IMR-90 (cell line): ENCODE measurements at regions not wholly inside any gene's neighbourhood (a gene's known extent, or its start where the extent isn't known, plus 50 kb on each side); places are given as distances from the start of the nearest gene placed in this dataset.
"Not testable (repeated sequence)": the region's sequence is repeated elsewhere in the genome, so short reads cannot be mapped to it uniquely, and the experiment has no call there.

Experiments used
- ATAC-seq: fragments of 200-7000 bp; cut with Tn5 transposase; 2 replicates; pipeline ENCODE4 v1.9.1; 2020; ENCODE audit warnings: low read depth, mild to moderate bottlenecking, moderate library complexity
- BruUV-seq: library from RNA; stranded (reverse); fragments of 400-500 nt; replicated peaks from 2 replicates; lab custom pipeline; 2021; lab: Mats Ljungman, UMichigan
- CTCF ChIA-PET: fragments of 300-600 bp; formaldehyde crosslinking; extraction: SDS; loops from one replicate; lab custom pipeline; 2021; ENCODE audit warnings: antibody characterized with exemption; lab: Yijun Ruan, JAX
- POLR2A ChIA-PET: fragments of 300-600 bp; sonication (Branson Sonifier 250); formaldehyde crosslinking; loops from one replicate; lab custom pipeline; 2022; ENCODE audit warnings: antibody characterized with exemption; ENCODE audit not compliant: unreplicated experiment; lab: Charles Lee
- DNase-seq: peaks from one replicate; pipeline ENCODE4 v3.0.0; 2013
- H2AFZ ChIP-seq: replicated peaks from 2 replicates; pipeline ENCODE3; 2013; ENCODE audit warnings: low read length, mild to moderate bottlenecking; ENCODE audit not compliant: poor library complexity
- H2AK5ac ChIP-seq: 2 replicates; pipeline ENCODE4 v1.6.1; 2013; ENCODE audit warnings: low read depth, low read length, inconsistent platforms
- H2AK9ac ChIP-seq: replicated peaks from 2 replicates; pipeline ENCODE3; 2013; ENCODE audit warnings: mild to moderate bottlenecking, low read depth, low read length, moderate library complexity; ENCODE audit not compliant: poor library complexity
- H2BK120ac ChIP-seq: 2 replicates; pipeline ENCODE4 v1.6.1; 2013; ENCODE audit warnings: low read depth, low read length, inconsistent platforms
- H2BK15ac ChIP-seq: 3 replicates; pipeline ENCODE4 v1.6.1; 2013; ENCODE audit warnings: low read depth, low read length, inconsistent platforms
- H2BK20ac ChIP-seq: 2 replicates; pipeline ENCODE4 v1.6.1; 2013; ENCODE audit warnings: low read depth, mild to moderate bottlenecking, inconsistent platforms, low read length, moderate library complexity
- H2BK5ac ChIP-seq: 2 replicates; pipeline ENCODE4 v1.6.1; 2013; ENCODE audit warnings: mild to moderate bottlenecking, low read depth, low read length, inconsistent platforms; ENCODE audit not compliant: poor library complexity, severe bottlenecking
- H3K14ac ChIP-seq: replicated peaks from 2 replicates; pipeline ENCODE4 v1.6.1; 2013; ENCODE audit warnings: low read depth, low read length, inconsistent platforms
- H3K18ac ChIP-seq: 2 replicates; pipeline ENCODE4 v1.6.1; 2013; ENCODE audit warnings: low read depth, low read length, control low read depth
- H3K23ac ChIP-seq: 2 replicates; pipeline ENCODE4 v1.6.1; 2013; ENCODE audit warnings: low read depth, low read length, inconsistent platforms
- H3K27ac ChIP-seq: 2 replicates; pipeline ENCODE4 v1.5.1; 2013; ENCODE audit warnings: mild to moderate bottlenecking, control low read depth, low read length; ENCODE audit not compliant: insufficient read depth
- H3K27me3 ChIP-seq: 2 replicates; pipeline ENCODE4 v1.6.1; 2013; ENCODE audit warnings: low read length; ENCODE audit not compliant: control insufficient read depth, insufficient read depth
- H3K36me3 ChIP-seq: 2 replicates; pipeline ENCODE4 v1.6.1; 2013; ENCODE audit warnings: low read length, mixed read lengths; ENCODE audit not compliant: control insufficient read depth, insufficient read depth
- H3K4ac ChIP-seq: 2 replicates; pipeline ENCODE4 v1.6.1; 2013; ENCODE audit warnings: low read depth, low read length, inconsistent platforms
- H3K4me1 ChIP-seq: 2 replicates; pipeline ENCODE4 v1.6.1; 2013; ENCODE audit warnings: low read length, mixed read lengths; ENCODE audit not compliant: control insufficient read depth, insufficient read depth
- H3K4me2 ChIP-seq: 2 replicates; pipeline ENCODE4 v1.6.1; 2013; ENCODE audit warnings: low read depth, mild to moderate bottlenecking, control low read depth, low read length, moderate library complexity
- H3K4me3 ChIP-seq: 2 replicates; pipeline ENCODE4 v1.5.1; 2013; ENCODE audit warnings: low read depth, mild to moderate bottlenecking, control low read depth, low read length, moderate library complexity; ENCODE audit not compliant: insufficient read depth
- H3K56ac ChIP-seq: 2 replicates; pipeline ENCODE4 v1.6.1; 2013; ENCODE audit warnings: low read length, inconsistent platforms; ENCODE audit not compliant: insufficient read depth; ENCODE audit errors: extremely low read depth
- H3K79me1 ChIP-seq, 2 experiments: 2 replicates each; pipeline ENCODE4 v1.6.1; 2013; ENCODE audit warnings: low read length in 2 of 2, inconsistent platforms in 1 of 2, low read depth in 1 of 2
- H3K9ac ChIP-seq: 2 replicates; pipeline ENCODE4 v1.6.1; 2013; ENCODE audit warnings: low read depth, low read length, control low read depth
- H3K9me1 ChIP-seq: 2 replicates; pipeline ENCODE4 v1.6.1; 2013; ENCODE audit warnings: low read length, inconsistent platforms; ENCODE audit not compliant: insufficient read depth
- H3K9me3 ChIP-seq: 2 replicates; pipeline ENCODE4 v1.6.1; 2013; ENCODE audit warnings: low read length; ENCODE audit not compliant: control insufficient read depth, insufficient read depth
- H4K20me1 ChIP-seq: 2 replicates; pipeline ENCODE4 v1.6.1; 2013; ENCODE audit warnings: low read length, inconsistent platforms; ENCODE audit not compliant: insufficient read depth
- H4K5ac ChIP-seq: 2 replicates; pipeline ENCODE4 v1.6.1; 2013; ENCODE audit warnings: mild to moderate bottlenecking, low read depth, low read length, control low read depth
- H4K8ac ChIP-seq, 2 experiments: 2 replicates each; pipeline ENCODE4 v1.6.1; 2013; ENCODE audit warnings: low read depth in 2 of 2, low read length in 2 of 2, control low read depth in 1 of 2, inconsistent platforms in 1 of 2
- H4K91ac ChIP-seq: 2 replicates; pipeline ENCODE4 v1.6.1; 2013; ENCODE audit warnings: low read depth, low read length, inconsistent platforms; ENCODE audit not compliant: insufficient read depth
- WGBS, 2 experiments: methylation state at CpG; one replicate each; pipeline versions ENCODE4 v1.1.5 to v1.1.7; 2013; ENCODE audit warnings: missing lambda C conversion rate in 2 of 2; ENCODE audit not compliant: insufficient read length in 1 of 2; ENCODE audit errors: extremely low coverage in 2 of 2; 5-methylcytosine and 5-hydroxymethylcytosine counted together
- dilution Hi-C: fragments of 300-500 bp; cut with HindIII; formaldehyde crosslinking; loops from one replicate; pipeline ENCODE4 v1.14.3; 2018; ENCODE audit warnings: low sequenced_read_pairs; ENCODE audit not compliant: unreplicated experiment
- in situ Hi-C: fragments of 300-500 bp; cut with MboI; formaldehyde crosslinking; loops from 3 replicates; pipeline ENCODE4 v1.14.3; 2019; ENCODE audit warnings: low sequenced_read_pairs, inconsistent platforms, mixed read lengths
- intact Hi-C: fragments of 100-400 bp; cut with micrococcal nuclease; formaldehyde crosslinking; loops from 2 replicates; pipeline ENCODE4 v1.10.0; 2022

- DNase-seq, H2BK120ac ChIP-seq, H4K20me1 ChIP-seq, in situ Hi-C loops, CTCF ChIA-PET, H3K56ac ChIP-seq, H3K23ac ChIP-seq, H3K4me3 ChIP-seq, H3K9ac ChIP-seq, H2AFZ ChIP-seq, H2AK5ac ChIP-seq, H3K27ac ChIP-seq, H4K91ac ChIP-seq, H4K8ac ChIP-seq, H3K9me3 ChIP-seq, H3K4me2 ChIP-seq, POLR2A ChIA-PET, intact Hi-C loops, dilution Hi-C loops, BruUV-seq, ATAC-seq, H2BK20ac ChIP-seq, H2BK15ac ChIP-seq, H3K79me1 ChIP-seq, H3K4me1 ChIP-seq, H2AK9ac ChIP-seq, H3K36me3 ChIP-seq, H3K14ac ChIP-seq, H2BK5ac ChIP-seq, H3K18ac ChIP-seq, H4K5ac ChIP-seq, H3K27me3 ChIP-seq, H3K4ac ChIP-seq, H3K9me1 ChIP-seq: not testable (repeated sequence)
- no CpG with 5 or more reads among the region's 8 CpGs for WGBS, 2 experiments
These were observed 109.5 kb downstream of the AKAP11 start for GRCh38 chr13:42381426-42381825.
